ENCODE measurements at regions not wholly inside any gene's neighbourhood (a gene's known extent, or its start where the extent isn't known, plus 50 kb on each side); places are given as distances from the start of the nearest gene placed in this dataset.

DNA sequence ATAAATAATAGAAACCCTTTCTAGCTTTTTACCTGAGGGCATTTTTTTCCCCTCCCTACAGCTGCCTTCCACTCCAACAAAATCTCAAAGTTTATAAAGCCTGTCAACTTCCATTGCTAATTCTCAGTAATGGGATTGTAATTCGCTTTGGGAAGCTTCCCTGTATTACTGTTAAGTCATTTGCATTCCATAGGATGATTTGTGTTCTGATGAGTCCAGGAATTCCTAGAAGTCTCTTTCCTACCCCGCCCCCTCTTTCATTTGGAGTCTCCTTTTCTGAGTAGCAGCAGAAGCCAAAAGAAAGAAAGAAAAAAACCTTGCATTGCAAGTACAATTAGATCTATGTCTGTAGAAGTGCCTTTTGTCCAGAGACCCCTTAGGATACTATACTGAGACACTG is 1033.3 kb downstream of the IGSF11 start:
- no peak for DNase-seq

DNA sequence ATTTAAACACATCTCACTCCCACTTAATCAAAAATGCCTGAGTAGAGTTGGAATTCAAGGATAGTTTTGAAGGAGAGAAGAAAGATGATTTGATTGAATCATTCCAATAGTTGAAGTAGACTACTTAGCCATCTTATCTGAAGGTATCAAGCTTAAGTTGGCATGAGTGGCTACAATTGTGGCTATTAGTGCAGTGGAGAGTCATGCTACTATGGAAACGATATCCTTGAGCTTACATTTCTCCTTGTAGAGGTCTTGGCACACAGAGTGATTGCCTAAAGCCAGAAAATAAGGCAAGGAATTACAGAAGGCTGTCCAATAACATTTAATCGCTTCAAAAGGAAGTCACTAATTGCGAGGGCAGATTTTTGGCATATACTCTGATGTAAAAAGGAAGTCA is 1022.7 kb downstream of the IGSF11 start:
- no peak for DNase-seq

DNA sequence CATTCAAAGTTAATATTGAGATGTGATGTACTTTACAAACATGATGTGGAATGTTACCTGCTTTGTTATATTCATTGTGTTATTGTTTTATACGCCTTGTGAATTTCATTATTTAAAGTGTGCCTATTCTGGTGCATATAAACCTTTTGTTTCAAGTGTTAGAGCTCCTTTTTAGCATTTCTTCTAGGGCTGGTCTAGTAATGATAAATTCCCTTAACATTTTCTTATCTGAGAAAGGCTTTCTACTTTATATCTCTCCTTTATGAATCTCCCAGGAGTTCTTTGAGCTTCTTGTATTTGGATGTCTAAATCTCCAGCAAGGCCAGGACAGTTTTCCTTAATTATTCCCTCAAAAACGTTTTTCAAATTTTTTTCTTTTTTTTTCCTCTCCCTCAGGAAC is 1005.6 kb downstream of the IGSF11 start:
- no peak for DNase-seq

DNA sequence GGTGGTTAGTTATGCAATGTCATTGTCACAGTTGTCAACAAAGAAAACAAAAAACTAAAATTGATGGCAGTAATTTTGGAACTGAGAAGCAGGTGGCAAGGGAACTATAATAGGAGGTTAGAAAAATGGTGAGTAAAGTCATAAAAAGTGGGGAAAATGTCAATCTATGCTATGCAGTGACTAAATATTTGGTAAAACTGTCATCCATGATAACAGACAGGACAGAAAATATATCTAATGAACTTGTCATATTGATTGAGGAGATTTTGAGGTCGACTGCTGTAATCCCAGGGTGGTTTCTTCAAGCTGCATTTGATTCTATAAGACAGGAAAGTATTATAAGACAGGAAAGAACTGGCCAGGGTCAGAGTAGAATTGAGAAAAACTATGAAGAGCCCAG is 998.4 kb downstream of the IGSF11 start:
- no peak for DNase-seq

DNA sequence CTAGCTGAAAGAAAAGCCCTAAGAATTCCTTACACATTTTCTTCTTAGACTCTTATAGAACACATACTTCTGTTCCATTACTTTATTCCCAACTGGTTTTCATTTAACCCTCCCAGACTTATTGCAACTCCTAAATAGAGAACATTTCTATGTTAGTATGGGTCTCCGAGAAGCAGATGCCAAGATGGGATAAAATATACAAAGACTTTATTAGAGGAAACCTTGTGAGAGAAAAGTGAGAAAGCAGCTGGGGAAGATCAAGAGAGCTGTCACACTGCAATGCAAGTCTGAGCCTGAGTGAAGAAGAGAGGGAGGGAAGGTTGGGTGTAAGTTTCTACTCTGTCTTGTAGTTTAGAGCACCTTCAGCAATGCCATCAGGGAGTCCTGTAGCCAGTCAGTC is 979.3 kb downstream of the IGSF11 start:
- DNase-seq: no peak

DNA sequence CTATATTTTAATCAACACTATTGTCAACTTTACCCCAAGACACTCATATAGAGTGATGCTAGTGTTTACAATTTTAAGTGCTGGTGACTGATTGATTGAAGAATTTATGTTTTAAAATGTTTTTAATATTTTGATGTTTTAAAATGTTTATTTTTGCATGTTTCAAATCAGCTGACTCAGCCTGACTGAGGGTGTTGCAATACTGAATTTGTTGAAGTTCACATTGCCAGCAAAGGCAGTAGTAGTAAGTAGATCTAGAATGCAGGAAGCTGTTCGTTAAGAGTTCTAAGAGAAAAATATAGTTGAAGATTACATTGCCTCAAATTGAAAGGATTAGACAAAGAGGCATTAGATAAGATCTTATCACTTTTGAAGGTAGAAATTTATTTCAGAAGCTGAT is 977.6 kb downstream of the IGSF11 start:
- DNase-seq: no peak

DNA sequence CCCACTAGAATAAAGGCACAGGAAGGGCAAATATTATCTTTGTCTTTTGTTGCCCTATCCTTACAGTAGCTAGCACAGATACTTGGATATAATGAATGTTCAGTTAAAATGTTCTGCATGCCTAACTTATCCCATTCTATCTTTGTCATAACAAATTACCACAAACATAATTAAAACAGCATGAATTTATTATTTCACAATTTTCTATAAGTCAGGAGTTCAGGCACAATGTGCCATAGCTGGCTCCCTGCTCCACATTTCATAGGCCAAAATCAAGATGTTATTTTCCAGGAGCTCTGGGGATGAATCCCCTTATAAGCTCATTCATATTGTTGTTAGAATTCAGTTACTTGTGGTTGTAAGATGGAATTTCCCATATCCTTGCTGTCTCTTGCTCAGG is 975.5 kb downstream of the IGSF11 start:
- no peak for DNase-seq

DNA sequence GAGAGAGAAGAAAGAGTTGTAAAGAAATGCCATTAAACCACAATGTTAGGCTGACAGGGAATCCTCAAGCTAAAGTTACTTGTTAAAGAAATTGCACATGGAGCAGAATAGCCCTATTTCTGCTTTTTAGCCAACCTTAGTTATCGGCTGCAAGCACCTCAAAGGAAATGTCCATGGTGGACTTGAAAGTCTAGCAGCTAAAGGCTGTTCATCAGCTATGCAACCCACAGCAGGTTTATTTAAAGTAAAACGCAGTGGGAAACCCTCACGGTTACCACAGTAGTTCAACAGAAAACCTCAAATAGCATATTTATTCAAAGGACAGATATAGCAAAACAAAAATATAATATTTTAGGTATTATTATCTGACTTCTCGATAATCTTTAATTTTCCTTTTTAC is 967.2 kb downstream of the IGSF11 start:
- no peak for DNase-seq

DNA sequence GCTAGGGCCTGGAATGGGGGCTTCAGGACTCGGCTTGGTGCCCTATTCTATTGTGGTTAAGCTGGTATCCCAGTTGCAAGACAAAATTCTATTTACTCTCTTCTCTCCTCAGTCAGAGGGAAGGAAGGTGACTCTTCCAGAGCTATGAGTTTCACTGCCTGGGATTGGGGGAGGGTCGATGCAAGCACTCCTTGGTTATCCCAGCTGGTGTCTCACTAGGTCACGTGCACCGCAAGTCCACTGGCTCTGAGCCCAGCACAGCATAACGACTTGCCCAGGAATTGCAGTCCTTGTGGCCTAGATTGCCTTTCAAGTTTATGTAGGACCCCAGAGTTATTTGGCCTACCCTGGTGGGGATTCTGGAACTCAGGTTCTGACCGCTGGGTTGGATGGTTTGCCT is 958.8 kb downstream of the IGSF11 start:
- DNase-seq: no peak

DNA sequence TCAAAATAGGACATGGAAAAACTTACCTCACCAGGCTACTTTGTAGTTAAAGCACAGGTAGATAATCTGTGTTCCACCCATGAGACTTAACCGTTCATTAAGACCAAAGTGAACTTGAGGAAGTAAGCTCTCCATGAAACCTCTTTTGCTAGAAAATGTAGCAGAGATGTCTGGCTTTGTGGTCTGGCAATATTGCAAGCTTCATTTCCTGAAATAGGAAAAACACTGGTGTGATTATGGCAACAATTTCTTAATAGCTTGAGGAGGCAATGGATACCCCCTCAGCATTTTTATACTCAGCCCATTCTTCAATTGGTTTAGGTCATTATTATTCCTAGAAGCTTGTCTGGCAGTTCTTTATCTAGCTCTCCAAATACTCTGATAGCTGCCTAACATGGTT is 957.3 kb downstream of the IGSF11 start:
- DNase-seq: no peak

DNA sequence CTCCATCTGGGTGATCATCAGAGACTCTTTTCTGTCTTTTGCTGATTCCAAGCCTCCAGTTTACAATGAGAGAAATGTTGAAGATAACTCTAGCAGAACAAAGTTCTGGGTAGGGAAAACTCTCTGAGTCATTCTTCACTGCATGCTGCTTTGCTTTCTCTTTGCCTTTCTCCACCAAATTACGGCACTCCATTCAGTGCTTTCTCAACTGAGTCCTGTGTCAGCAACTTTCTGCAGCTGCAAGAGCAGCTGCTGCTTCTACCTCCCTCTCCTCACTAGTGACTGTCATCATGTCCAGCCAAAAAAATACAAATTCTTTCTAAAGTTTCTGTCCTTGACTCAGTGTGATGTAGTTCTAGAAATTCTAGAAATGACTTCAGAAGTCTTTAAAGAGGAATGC is 953.8 kb downstream of the IGSF11 start:
- DNase-seq: no peak

DNA sequence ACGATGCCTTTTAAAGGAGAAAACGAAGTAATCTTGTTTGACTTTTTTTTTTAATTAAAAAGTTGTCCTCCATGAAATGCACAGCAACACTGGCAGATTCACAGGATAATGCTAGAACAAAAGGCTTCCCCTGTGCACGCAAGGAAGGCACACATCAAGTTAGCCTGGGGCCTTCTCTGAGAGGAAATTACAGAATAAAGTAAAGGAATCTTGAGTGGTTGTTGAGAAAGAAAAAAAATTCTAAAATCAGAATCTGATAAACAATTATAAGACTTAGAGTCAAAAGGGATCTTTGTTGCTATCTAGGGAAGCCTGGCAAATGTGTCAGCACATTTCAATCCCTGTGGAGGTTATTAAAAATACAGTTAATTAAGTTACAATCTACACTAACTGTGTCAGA is 946.0 kb downstream of the IGSF11 start:
- DNase-seq: no peak

DNA sequence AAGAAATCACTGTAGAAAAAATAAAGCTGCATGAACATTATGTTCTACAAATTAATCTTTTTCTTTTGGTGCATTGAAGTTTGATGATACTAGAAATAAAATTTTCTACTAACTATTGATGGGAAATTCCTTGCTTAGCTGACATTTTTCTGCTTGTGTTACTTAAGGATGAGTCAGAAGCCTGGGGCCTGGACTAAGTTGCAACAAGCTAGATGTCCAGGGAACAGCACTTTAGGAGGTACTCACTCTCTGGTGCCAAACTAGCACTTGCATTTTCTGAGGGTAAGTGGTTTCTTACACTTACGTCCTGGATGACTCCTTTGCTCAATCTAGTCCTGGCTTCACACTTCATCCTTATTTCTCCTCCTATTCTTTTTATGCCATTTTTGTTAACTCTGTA is 945.1 kb downstream of the IGSF11 start:
- no peak for DNase-seq

DNA sequence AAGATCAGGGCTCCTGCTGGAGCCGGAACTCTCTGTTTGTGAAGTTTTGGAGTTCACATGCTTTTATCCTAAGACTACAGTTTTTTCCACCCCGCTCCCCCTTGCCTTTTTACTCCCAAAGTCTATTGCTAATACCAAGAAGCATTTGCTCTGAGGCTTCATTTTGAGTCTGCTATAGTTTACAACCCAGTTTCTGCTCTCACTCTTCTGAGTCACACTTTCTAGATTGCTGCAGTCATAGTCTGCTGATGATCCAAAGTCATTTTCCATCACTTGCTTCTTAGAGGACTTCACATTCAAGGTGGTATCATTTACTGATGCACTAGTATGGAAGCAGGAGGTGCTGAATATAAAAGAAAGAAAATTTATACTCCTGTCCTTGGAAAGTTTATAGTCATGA is 937.4 kb downstream of the IGSF11 start:
- DNase-seq: no peak

DNA sequence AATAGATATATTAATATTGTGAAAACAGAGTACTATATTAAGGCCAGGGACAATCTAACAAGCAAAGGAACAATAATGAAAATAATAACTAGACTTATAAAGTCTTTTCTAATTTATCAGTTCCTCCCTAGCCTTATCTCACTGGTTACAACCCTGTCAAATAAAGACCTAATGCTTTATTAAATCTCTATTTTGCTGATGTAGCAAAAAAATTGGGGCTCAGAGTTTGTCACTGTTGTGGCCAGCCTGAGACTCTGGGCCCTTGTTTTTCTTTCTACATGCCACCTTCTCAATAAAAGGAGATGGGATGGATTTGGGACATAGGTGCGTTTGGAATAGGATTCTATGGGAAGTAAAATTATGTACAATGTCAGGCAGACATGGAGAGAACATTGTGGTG is 937.0 kb downstream of the IGSF11 start:
- DNase-seq: no peak

DNA sequence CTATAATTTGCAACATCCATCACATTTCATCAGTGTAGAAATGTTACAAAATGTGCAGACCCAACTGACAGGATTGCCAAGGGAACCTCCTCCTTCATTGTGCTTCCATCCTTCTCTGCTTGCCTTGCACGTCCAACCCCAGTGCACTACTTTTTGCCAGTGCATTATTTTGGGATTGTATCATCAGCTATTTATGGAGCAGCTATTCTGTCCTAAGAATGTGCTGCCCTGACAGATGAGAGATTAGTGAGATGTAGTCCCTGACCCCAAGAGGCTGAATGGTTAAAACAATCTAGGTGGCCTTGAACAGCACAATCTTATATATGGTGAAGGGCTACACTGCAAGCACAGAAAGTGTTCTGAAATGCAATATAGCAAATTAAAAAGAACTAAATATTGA is 935.8 kb downstream of the IGSF11 start:
- DNase-seq: no peak

DNA sequence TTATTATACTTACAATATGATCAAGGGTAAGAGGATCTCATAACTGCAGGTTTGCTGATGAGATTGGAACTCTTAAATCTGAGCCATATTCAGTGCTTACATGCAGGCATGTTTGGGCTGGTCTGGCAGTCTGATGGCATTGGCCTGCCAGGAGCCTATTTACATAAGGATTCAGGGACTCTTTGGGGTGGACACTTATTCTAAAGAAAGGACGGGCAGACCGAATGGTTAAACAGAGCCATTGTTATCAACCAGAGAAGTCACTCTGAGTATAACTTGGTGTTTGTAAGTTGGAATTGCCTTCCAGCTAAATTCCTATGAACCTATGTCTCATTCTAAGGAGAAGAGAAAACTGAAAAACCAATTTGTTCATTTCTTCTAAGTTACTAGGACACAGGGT is 932.8 kb downstream of the IGSF11 start:
- DNase-seq: no peak

DNA sequence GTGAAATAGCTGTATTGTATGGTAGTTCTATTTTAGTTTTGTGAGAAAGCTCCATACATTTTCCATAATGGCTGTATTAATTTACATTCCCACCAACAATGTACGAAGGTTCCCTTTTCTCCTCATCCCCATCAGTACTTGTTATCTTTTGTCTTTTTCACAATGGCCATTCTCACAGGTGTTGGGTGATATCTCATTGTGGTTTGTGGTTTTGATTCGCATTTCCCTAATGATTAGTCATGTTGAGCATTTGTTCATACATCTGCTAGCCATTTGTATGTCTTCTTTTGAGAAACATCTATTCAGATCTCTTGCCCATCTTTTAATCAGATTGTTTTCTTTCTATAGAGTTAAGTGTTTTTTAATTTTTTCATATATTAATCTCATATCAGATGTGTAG is 931.9 kb downstream of the IGSF11 start:
- no peak for DNase-seq

DNA sequence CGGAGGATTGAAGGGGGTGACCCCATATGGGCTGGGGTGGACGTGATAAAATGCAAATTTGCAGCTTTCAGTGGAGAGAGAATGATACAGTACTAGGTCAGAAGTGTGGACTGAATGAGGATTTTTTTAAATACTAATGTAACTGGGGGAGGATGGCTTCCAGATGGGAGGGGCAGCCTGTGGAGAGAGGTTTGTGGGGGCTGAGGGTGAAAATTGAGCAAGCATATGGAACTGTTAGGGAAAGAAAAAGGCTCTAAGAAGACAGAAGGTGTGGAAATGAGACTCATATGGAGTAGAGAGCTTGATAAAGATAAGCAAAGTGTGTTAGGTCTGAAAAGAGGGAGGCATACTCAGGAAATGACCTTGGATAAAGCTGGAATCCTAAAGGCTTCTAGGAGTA is 926.4 kb downstream of the IGSF11 start:
- DNase-seq: no peak

DNA sequence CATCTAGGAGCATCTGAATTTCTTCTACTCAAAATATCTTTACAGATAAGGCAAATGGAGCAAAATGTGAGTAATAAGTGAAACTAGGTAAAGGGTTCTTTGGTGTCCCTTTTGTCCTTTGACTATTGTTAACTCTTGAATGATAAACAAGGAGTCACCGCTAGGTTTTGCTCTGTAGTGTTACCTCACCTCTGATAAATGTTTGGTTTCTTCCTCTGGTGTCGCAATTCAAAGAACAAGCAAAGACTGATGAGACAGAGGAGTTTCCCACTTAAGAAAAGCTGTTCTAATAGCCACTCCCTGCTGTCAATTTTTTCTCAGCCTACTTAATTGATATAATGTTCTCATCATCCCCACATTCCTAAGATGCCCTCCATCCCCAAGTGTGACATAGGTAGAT is 925.9 kb downstream of the IGSF11 start:
- no peak for DNase-seq

DNA sequence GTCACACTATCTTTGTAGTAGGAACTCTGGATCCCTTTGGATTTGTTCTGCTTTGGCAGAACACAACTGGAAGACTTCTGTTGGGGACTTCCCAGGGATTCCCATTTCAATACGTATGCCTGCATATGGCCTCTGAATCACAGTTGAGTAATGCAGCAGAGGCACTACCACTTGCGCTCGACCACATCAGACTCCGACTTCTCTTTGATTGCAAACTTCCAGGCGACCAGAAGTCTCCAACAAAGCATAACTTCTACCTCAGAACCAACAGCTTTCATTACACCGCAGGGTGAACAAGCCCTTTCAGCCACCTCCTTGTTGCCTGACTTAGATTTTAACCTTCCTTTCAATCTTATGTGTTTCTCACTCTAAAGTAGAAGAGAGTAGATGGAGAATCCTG is 924.4 kb downstream of the IGSF11 start:
- no peak for DNase-seq

DNA sequence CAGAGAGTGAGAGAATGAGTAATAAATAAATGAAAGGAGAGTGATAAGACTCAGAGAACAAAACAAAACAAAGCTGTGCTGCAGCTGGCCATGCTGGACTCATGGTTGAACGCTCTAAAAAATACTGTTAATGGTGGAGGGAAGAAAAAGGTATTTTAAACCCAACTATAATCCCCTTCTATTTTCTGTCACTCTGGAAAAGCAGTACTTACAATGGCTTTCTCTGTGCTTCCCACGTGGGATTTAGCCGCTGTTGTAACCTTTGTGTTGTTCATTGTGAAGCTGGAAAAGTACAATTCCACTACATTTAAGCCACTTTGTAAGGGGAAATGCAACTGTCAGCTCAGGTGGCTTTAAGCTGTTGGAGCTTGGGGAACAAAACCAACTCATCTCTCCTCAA is 917.7 kb downstream of the IGSF11 start:
- DNase-seq: no peak

DNA sequence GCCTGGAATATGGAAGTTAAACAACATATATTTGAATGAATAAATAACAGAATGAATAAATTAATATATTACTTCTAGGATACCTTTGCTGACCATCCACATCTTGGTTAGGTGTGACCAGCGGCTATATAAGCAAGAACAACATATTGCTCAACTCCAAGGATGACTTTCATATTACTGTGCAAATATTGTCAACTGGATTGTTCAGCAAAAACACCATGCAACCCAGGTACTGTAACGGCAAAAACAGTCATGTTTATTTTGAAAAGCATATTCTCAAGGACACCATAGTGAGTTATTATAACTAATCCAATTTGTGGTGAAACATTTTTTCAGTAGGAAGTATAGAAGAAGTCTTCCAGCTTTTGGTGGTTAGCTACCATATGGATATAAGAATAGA is 907.9 kb downstream of the IGSF11 start:
- DNase-seq: no peak

DNA sequence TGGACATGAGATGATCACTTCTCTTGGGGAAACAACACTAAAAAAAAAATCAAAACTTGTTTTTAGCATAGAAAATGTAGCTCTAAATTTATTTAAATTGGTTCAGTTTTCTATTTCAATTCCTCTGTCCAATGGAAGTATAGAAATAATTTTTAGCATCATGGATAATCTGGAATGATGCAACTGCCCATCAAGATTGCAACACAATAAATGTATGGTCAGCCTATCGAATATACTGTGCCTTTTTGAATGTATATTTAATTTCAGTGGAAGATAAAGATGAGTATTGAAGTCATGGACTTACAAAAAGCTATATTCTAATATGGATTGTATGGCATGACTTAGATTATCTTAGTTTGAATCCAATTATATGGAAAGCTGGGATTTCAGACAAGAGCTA is 906.7 kb downstream of the IGSF11 start:
- no peak for DNase-seq

DNA sequence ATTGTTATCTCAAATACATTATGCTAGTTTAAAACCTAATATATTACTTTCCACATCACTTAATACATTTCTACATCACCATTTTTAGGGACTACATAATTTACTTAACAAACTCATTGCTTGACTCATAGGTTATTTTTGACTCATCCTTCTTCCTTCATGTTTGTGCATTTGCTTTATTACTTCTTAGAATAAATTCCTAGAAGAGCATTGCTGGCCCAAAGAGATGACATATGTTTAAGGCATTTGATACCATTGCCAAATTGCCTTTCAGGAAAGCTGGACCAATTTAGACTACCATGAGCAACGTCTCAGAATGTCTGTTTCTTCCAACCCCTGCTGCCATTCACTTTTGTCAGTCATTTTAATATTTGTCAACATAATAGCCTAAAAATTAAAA is 905.8 kb downstream of the IGSF11 start:
- no peak for DNase-seq

DNA sequence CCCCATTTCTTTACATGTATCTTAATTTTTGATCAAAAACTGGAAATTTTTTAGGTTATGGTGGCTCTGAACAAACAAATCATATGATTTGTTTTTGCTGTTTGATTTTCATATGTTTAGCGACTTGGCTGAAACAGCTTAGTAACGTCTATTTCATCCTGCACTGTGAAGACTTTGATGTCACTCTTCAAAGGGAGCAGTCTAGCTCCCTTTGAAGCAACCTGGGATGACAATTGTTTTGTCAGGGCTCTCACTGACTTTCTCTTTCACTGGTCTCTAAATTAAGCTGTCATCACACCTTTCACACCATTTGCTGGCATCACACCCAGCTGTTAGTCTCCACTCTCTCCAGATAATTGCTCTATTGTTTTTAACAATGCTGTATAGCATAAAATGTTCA is 896.9 kb downstream of the IGSF11 start:
- DNase-seq: no peak

DNA sequence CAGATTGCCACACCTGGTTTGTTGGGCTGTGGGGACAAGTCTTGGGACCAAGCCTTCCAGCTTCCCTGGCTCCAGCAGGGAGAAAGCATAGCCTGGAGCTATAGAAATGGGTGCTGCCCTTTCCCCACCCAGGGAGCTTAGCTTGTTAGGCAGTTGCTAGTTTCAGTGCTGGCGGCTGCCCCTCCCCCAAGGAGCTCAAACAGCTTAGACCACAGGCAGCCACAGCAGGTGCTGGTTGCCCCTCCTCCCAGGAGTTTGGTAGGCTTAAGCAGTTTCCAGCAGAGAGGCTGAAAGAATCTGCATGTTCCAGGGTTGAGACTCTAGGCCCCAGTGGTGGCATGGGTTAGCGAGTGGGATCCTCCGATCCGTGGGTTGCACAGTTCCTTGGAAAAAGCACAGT is 889.7 kb downstream of the IGSF11 start:
- DNase-seq: no peak
